Left lung (tissue), 4 donors: ENCODE measurements at regions not wholly inside any gene's neighbourhood (a gene's known extent, or its start where the extent isn't known, plus 50 kb on each side); places are given as distances from the start of the nearest gene placed in this dataset.
A peak's percentile ranks its signal among the peaks of the same experiment; 100 is the strongest.
"Not testable (repeated sequence)": the region's sequence is repeated elsewhere in the genome, so short reads cannot be mapped to it uniquely, and the experiment has no call there.

Source experiments
- ATAC-seq: fragments of 200-7000 bp; cut with Tn5 transposase; one replicate; pipeline ENCODE4 v1.9.1; 2020; ENCODE audit warnings: moderate library complexity
- DNase-seq, 4 donors: peaks; one replicate each; pipeline ENCODE4 v3.0.0-alpha.2; 2013 to 2020
- H3K27ac ChIP-seq, 2 donors: fragments of 200-600 bp; sonication (generic) in 1 of 2; one replicate each; pipeline versions ENCODE4 v1.5.0 to v1.8.0; 2020 to 2021
- H3K27me3 ChIP-seq, 2 donors: fragments of 200-600 bp; sonication (generic) in 1 of 2; one replicate each; pipeline versions ENCODE4 v1.5.0 to v1.8.0; 2020 to 2021
- H3K36me3 ChIP-seq, 2 donors: fragments of 200-600 bp; sonication (generic) in 1 of 2; one replicate each; pipeline versions ENCODE4 v1.5.0 to v1.8.0; 2020 to 2021
- H3K4me1 ChIP-seq, 2 donors: fragments of 200-600 bp; one replicate each; pipeline ENCODE4 v1.8.0; 2021
- H3K4me3 ChIP-seq, 2 donors: fragments of 200-600 bp; sonication (generic) in 1 of 2; one replicate each; pipeline versions ENCODE4 v1.5.0 to v1.8.0; 2020 to 2021; ENCODE audit warnings: mild to moderate bottlenecking in 1 of 2
- H3K9me3 ChIP-seq, 2 donors: fragments of 200-600 bp; sonication (generic) in 1 of 2; one replicate each; pipeline versions ENCODE4 v1.5.0 to v1.8.0; 2020 to 2021
- intact Hi-C, 2 donors: fragments of 100-400 bp; cut with DNase I; formaldehyde crosslinking; loops; one replicate each; pipeline versions ENCODE4 v1.11.2 to v1.14.2; 2022
- TF ChIP-seq, protein P1 (sequence below), 2 donors: fragments of 200-600 bp; sonication (generic) in 1 of 2; IDR thresholded peaks; one replicate each; pipeline versions ENCODE4 v1.5.0 to v1.8.0; 2021; ENCODE audit warnings: antibody characterized with exemption in 2 of 2
- donor health status: DM: no; HTN: yes; CAD: no.
- donor health status: DM: no; HTN: no; CAD: no.

DNA sequence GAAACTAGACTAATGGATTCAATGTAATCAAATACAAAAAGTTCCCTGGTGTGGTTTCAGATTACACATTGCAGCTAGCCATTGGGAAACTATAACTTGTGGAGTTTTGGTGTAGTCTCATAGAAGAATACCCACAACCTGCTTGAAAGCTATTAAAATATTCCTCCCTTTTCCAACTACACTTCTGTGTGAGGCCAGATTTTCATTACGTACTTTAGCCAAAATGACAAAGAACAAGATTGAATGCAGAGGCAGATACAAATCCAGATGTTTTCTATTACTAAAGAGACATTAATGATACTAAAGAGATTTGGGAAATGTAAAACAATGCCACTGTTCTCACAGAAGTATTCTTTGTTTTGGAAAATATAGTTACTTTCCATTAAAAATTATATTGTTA is 128.7 kb upstream of the SLC35G4 start:
- no peak for ATAC-seq
- no peak overlapping the region for H3K4me3 ChIP-seq
- H3K4me1 ChIP-seq = no peaks in the 10 kb centered on the region
- TF ChIP-seq, protein P1, sequence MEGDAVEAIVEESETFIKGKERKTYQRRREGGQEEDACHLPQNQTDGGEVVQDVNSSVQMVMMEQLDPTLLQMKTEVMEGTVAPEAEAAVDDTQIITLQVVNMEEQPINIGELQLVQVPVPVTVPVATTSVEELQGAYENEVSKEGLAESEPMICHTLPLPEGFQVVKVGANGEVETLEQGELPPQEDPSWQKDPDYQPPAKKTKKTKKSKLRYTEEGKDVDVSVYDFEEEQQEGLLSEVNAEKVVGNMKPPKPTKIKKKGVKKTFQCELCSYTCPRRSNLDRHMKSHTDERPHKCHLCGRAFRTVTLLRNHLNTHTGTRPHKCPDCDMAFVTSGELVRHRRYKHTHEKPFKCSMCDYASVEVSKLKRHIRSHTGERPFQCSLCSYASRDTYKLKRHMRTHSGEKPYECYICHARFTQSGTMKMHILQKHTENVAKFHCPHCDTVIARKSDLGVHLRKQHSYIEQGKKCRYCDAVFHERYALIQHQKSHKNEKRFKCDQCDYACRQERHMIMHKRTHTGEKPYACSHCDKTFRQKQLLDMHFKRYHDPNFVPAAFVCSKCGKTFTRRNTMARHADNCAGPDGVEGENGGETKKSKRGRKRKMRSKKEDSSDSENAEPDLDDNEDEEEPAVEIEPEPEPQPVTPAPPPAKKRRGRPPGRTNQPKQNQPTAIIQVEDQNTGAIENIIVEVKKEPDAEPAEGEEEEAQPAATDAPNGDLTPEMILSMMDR (IDR thresholded peaks at IDR 0.05) = no peak
- H3K27ac ChIP-seq = no peak overlapping the region
- intact Hi-C loops = no loop called here
- no peak for DNase-seq
- no peaks in the 10 kb centered on the region for H3K27me3 ChIP-seq
- H3K9me3 ChIP-seq = no peaks in the 10 kb centered on the region
- H3K36me3 ChIP-seq = no peaks in the 10 kb centered on the region

DNA sequence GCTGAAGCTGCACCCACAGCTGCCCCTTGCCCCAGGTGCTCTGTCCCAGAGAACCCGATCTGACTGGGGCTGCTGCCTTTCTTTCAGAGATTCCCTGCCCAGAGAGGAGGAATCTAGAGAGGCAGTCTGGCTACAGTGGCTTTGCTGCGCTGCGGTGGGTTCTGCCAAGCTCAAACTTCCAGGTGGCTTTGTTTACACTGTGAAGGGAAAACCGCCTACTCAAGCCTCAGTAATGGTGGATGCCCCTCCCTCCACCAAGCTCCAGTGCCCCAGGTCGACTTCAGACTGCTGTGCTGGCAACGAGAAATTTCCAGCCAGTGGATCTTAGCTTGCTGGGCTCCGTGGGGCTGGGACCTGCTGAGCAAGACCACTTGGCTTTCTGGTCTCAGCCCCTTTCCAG is 130.4 kb upstream of the SLC35G4 start:
- intact Hi-C loops, H3K9me3 ChIP-seq, H3K27ac ChIP-seq, H3K27me3 ChIP-seq, ATAC-seq, DNase-seq, H3K36me3 ChIP-seq, H3K4me3 ChIP-seq, H3K4me1 ChIP-seq: not testable (repeated sequence)

DNA sequence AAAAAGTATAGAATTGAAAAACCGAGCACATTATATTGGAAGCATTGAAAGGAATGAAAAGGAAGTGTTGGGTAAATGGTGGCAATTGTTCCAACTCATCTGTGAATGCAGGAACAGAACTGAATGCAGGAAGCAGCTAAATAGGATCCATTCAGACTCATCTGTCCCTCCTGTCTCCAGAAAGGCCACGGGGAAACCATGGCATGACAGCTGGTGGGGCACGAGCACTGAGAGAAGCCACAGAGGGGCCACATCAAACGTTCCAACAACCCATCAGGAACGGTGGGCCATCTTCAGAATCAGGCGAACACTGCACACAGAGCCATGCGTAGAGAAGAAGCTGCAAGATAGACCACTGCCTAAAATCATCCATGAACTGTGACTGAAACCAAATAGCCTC is 138.5 kb upstream of the SLC35G4 start:
- H3K36me3 ChIP-seq = no peaks in the 10 kb centered on the region
- no peak overlapping the region for H3K4me3 ChIP-seq
- TF ChIP-seq, protein P1 (IDR thresholded peaks at IDR 0.05) = no peak
- no peaks in the 10 kb centered on the region for H3K27me3 ChIP-seq
- no peaks in the 10 kb centered on the region for H3K4me1 ChIP-seq
- intact Hi-C loops = no loop called here
- no peak for DNase-seq
- no peak for ATAC-seq
- H3K27ac ChIP-seq = no peak overlapping the region
- H3K9me3 ChIP-seq = no peaks in the 10 kb centered on the region

DNA sequence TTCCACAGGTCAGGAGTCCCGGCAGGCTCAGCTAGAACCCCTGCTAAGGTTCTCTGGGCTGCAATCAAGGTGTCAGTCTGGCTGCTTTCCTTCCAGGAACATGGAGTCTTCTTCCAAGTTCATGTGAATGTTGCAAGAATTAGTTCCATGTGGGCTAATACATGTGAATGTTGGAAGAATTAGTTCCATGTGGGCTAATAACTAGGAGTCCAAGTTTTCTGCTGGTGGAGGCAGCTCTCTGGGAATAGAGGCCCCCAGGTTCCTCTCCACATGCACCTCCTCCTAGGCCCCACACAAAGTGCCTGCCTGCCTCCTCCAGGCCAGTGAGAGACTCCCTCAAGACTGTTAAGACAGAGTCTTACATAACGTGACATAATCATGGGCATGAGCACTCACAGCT is 140.8 kb upstream of the SLC35G4 start:
- no peaks in the 10 kb centered on the region for H3K4me1 ChIP-seq
- no peaks in the 10 kb centered on the region for H3K9me3 ChIP-seq
- no peak for ATAC-seq
- no peaks in the 10 kb centered on the region for H3K36me3 ChIP-seq
- DNase-seq = no peak
- H3K27ac ChIP-seq = no peak overlapping the region
- H3K27me3 ChIP-seq = no peaks in the 10 kb centered on the region
- TF ChIP-seq, protein P1 (IDR thresholded peaks at IDR 0.05) = no peak
- no peak overlapping the region for H3K4me3 ChIP-seq
- intact Hi-C loops = no loop called here

DNA sequence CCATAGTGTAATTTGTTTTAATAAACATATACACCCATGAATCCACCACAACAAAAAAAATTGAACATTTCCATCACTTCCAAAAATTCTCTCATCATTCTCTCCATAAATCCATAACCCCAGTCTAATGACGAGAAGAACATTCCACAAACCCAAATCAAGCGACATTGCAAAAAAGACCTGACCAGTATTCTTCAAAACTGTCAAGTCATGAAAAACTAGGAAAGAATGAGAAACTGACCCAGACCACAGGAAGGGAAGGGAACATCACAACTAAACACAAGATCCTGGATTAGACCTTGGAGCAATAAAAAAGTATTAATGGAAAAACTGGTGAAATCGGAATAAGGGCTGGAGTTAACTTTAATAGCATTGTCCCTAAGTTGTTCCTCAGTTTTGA is 141.3 kb upstream of the SLC35G4 start:
- intact Hi-C loops = no loop called here
- no peaks in the 10 kb centered on the region for H3K4me1 ChIP-seq
- no peaks in the 10 kb centered on the region for H3K27me3 ChIP-seq
- H3K27ac ChIP-seq = no peak overlapping the region
- DNase-seq (no peak), ATAC-seq (no peak)
- no peaks in the 10 kb centered on the region for H3K9me3 ChIP-seq
- H3K4me3 ChIP-seq = no peak overlapping the region
- no peaks in the 10 kb centered on the region for H3K36me3 ChIP-seq
- TF ChIP-seq, protein P1 (IDR thresholded peaks at IDR 0.05) = no peak

DNA sequence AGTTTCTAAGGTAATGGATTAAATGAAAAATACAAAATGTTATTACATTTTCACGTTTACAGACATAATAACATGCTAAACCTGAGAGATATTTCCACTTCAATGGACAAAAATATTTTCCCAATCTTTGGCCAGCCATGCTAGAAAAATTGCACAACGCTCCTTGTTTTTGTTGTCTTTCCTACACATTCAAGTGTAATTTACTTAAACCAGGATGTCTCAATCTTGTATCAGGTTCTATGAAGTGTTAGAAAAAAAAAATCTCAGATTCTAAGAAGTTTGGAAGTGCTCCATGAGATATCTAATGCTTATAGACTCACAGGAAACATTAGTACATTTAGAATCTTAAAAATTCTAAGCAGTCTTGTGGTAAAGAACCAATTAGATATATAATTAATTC is 141.8 kb upstream of the SLC35G4 start:
- intact Hi-C loops = no loop called here
- TF ChIP-seq, protein P1 (IDR thresholded peaks at IDR 0.05) = no peak
- DNase-seq = peak in 2 of 4 donors; percentile 41 to 59
- Histone ChIP-seq H3K4me3 (no peak overlapping the region), H3K9me3 (no peaks in the 10 kb centered on the region), H3K27me3 (no peaks in the 10 kb centered on the region), H3K4me1 (no peaks in the 10 kb centered on the region), H3K36me3 (no peaks in the 10 kb centered on the region), H3K27ac (no peak overlapping the region)
- ATAC-seq = no peak
